ENCODE measurements at regions not wholly inside any gene's neighbourhood (a gene's known extent, or its start where the extent isn't known, plus 50 kb on each side); places are given as distances from the start of the nearest gene placed in this dataset.
"Not testable (repeated sequence)": the region's sequence is repeated elsewhere in the genome, so short reads cannot be mapped to it uniquely, and the experiment has no call there.

- DNase-seq = no peak
These were observed 1584.8 kb upstream of the ACO1 start for GRCh38 chr9:30799527-30800101.

DNA sequence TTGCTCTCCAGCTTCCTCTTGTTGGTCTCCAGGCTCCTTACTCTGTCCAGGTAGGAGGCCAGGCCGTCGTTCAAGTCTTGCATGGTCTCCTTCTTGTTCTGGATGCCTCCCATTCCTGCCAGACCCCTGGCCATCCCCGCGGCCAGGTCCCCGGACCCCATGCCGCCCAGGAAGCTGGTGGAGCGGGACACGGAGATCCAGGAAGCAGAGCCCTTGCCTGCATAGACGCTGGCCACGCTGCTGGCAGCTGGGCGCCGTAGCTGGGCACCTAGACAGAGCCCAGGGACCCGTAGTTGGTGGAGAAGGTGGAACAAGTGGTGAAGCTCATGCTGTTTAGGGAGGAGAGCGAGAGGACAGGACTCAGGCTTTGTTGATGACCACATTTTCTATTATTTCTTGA lies 1584.0 kb upstream of the ACO1 start:
- no peak for DNase-seq

- no peak for DNase-seq
These were observed 1571.6 kb upstream of the ACO1 start for GRCh38 chr9:30812821-30813220.

DNA sequence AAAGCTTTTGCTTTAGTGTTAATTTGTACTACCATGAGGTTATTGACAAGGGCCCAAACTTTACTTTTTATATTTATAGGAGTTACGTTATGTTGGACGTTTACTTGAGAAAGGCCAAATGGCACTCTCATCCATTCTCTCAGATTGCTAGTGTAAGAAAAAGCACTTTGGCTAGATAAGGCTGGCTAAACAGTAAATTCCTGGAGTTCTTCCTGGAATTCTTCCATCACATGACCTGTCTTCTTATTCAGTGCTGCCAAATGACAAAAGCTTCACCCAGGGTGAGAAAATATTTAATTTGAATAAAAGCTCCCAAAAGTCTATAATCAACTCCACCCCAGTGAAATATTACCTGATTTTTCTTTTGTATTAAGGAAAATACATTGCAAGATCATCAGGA lies 1568.9 kb upstream of the ACO1 start:
- DNase-seq = no peak

DNA sequence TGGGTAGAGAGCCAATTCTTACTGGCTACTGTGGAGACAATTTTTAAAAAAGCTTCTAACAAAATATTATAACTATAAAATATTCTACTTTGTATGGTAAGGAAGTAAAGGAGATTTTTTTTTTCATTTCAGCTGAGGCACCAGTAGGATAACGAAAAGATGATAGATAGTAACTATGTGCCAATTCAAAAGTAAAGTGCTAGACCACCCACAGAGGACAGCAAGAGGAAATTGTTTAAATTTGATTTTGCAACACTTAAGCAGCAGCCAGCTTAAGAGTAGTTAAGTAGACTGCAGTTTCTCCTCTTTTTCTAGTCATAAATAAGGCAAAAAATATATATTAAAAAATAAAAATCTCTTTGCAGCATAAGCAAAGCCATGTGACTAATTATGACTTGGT lies 1539.3 kb upstream of the ACO1 start:
- no peak for DNase-seq

GRCh38 chr9:30846651-30847050 lies 1537.8 kb upstream of the ACO1 start:
- DNase-seq = no peak

GRCh38 chr9:30851600-30851999 lies 1532.8 kb upstream of the ACO1 start:
- no peak for DNase-seq

GRCh38 chr9:30900706-30901105 lies 1483.7 kb upstream of the ACO1 start:
- DNase-seq = no peak

DNA sequence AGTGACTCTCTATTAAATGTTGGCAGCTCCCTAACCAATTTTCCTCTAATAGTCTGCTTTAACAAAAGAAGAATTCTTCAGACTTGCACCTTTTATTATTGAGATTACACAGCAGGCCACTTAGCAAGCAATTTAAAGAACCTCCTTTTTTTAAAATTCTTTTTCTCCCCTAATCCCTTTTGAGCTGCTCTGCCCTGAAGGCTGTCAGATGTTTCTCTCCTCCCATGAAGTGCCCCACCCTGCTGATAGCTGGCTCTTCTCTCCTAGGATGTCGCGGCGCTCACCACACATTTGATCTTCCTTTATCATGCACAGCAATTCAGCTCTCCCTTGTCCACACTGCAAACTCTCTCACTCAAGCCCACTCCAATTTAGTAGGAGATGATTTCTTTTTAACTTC lies 1471.1 kb upstream of the ACO1 start:
- DNase-seq = no peak

- no peak for DNase-seq
These were observed 1469.0 kb upstream of the ACO1 start for GRCh38 chr9:30915451-30915850.

- no peak for DNase-seq
These were observed 1459.3 kb upstream of the ACO1 start for GRCh38 chr9:30925126-30925525.

DNA sequence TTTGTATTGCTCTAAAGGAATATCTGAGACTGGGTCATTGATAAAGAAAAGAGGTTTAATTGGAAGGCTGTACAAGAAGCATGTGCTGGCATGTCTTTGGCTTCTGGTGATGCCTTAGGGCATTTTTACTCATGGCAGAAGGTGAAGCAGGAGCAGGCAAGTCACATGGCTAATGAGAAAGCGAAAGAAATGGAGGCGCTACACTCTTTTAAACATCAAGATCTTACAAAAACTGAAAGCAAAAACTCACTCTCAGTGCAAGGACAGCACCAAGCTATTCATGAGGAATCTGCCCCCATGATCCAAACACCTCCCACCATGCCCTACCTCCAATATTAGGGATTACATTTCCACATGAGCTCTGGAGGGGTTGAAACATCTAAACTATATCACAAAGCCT lies 1458.8 kb upstream of the ACO1 start:
- no peak for DNase-seq

- no peak for DNase-seq
These were observed 1456.4 kb upstream of the ACO1 start for GRCh38 chr9:30928045-30928444.

DNA sequence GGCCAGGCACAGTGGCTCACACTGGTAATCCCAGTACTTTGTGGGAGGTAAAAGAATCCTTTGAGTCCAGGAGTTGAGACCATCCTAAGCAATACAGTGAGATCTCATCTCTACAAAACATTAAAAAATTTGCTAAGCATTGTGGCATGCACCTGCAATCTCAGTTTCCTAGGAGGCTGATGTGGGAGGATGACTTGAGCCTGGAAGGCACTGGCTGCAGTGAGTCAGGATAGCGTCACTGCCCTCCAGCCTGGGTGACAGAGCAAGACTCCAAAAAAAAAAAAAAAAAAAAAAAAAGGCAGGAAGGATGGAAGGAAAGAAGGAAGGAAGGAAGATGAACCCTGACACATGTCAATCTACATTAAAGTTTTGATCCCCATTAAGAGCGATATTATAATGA lies 1452.2 kb upstream of the ACO1 start:
- DNase-seq = no peak

GRCh38 chr9:30935730-30936129 lies 1448.7 kb upstream of the ACO1 start:
- DNase-seq = no peak

- no peak for DNase-seq
These were observed 1447.3 kb upstream of the ACO1 start for GRCh38 chr9:30937106-30937505.

GRCh38 chr9:30942852-30943251 lies 1441.6 kb upstream of the ACO1 start:
- not testable (repeated sequence) for DNase-seq

- no peak for DNase-seq
These were observed 1440.8 kb upstream of the ACO1 start for GRCh38 chr9:30943446-30944224.

GRCh38 chr9:30944225-30944569 lies 1440.2 kb upstream of the ACO1 start:
- no peak for DNase-seq

GRCh38 chr9:30944741-30945280 lies 1439.6 kb upstream of the ACO1 start:
- DNase-seq = no peak

DNA sequence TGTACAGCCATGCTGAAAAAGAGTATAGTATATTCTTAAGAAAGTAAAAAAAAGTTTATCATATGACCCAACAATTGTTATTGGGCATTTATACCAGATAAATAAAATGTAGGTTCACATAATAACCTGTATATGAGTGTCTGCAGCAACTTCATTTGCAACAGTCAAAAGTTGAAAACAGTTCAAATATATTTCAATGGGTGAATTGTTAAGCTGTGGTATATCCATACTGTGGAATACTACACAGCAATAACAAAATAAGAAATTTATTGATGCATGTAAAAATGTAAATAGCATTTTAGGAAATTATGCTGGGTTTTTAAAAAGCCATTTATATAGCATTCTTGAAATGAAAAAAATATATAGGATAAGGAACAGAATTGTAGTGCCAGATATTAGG lies 1420.1 kb upstream of the ACO1 start:
- DNase-seq = no peak

- DNase-seq = peak; percentile 44
These were observed 1417.0 kb upstream of the ACO1 start for GRCh38 chr9:30967476-30967875.

GRCh38 chr9:30970186-30970585 lies 1414.3 kb upstream of the ACO1 start:
- DNase-seq = no peak

GRCh38 chr9:30970812-30971211 lies 1413.6 kb upstream of the ACO1 start:
- peak; percentile 56 for DNase-seq

GRCh38 chr9:30972654-30973053 lies 1411.8 kb upstream of the ACO1 start:
- no peak for DNase-seq
